ENCODE measurements at regions not wholly inside any gene's neighbourhood (a gene's known extent, or its start where the extent isn't known, plus 50 kb on each side); places are given as distances from the start of the nearest gene placed in this dataset.

- TF ChIP-seq CTCF (IDR thresholded peaks at IDR 0.05) (no peak), POLR2A (IDR thresholded peaks at IDR 0.05) (no peak)
These were observed 460.8 kb downstream of the RFC3 start for GRCh38 chr13:34278780-34279179.
